Brain microvascular endothelial cell (primary cell): ENCODE measurements at regions not wholly inside any gene's neighbourhood (a gene's known extent, or its start where the extent isn't known, plus 50 kb on each side); places are given as distances from the start of the nearest gene placed in this dataset.

Source experiments
- DNase-seq: peaks from one replicate; pipeline ENCODE4 v3.0.0-alpha.2; 2020
- H3K27ac ChIP-seq: fragments of 250-450 bp; sonication (Bioruptor Pico); 2 replicates; pipeline ENCODE4 v1.5.1; 2020; ENCODE audit warnings: mild to moderate bottlenecking, moderate library complexity
- H3K27me3 ChIP-seq: fragments of 250-450 bp; sonication (Bioruptor Pico); replicated peaks from 2 replicates; pipeline ENCODE4 v1.5.1; 2020; ENCODE audit warnings: mild to moderate bottlenecking
- H3K36me3 ChIP-seq: fragments of 250-450 bp; sonication (Bioruptor Pico); replicated peaks from 2 replicates; pipeline ENCODE4 v1.5.1; 2020; ENCODE audit warnings: mild to moderate bottlenecking
- H3K4me3 ChIP-seq: 2 replicates; pipeline ENCODE4 v1.5.1; 2011; ENCODE audit warnings: low read depth, mild to moderate bottlenecking, control low read depth, low read length, moderate library complexity
- in situ Hi-C: cut with HindIII; loops from 2 replicates; pipeline ENCODE4 v1.10.0; 2017; ENCODE audit warnings: low sequenced_read_pairs, low pct_ligation_motif_present
- TF ChIP-seq, protein P1 (sequence below): IDR thresholded peaks from 2 replicates; pipeline ENCODE4 v1.5.1; 2011; ENCODE audit warnings: low read depth, mild to moderate bottlenecking, moderate library complexity, low read length, control low read depth, inconsistent platforms; ENCODE audit errors: missing control alignments

- Histone ChIP-seq H3K36me3 (no peaks in the 10 kb centered on the region), H3K27ac (no peak overlapping the region), H3K27me3 (no peaks in the 10 kb centered on the region), H3K4me3 (no peak overlapping the region)
- no peak for DNase-seq
- in situ Hi-C loops: no loop called here
- TF ChIP-seq, protein P1, sequence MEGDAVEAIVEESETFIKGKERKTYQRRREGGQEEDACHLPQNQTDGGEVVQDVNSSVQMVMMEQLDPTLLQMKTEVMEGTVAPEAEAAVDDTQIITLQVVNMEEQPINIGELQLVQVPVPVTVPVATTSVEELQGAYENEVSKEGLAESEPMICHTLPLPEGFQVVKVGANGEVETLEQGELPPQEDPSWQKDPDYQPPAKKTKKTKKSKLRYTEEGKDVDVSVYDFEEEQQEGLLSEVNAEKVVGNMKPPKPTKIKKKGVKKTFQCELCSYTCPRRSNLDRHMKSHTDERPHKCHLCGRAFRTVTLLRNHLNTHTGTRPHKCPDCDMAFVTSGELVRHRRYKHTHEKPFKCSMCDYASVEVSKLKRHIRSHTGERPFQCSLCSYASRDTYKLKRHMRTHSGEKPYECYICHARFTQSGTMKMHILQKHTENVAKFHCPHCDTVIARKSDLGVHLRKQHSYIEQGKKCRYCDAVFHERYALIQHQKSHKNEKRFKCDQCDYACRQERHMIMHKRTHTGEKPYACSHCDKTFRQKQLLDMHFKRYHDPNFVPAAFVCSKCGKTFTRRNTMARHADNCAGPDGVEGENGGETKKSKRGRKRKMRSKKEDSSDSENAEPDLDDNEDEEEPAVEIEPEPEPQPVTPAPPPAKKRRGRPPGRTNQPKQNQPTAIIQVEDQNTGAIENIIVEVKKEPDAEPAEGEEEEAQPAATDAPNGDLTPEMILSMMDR: no peak
These were observed 99.8 kb upstream of the FOXF1 start for GRCh38 chr16:86410529-86410928.

- H3K4me3 ChIP-seq: no peak overlapping the region
- H3K27me3 ChIP-seq: no peaks in the 10 kb centered on the region
- H3K27ac ChIP-seq: no peak overlapping the region
- TF ChIP-seq, protein P1: no peak
- DNase-seq: no peak
- in situ Hi-C loops: no loop called here
- H3K36me3 ChIP-seq: no peaks in the 10 kb centered on the region
These were observed 98.4 kb upstream of the FOXF1 start for GRCh38 chr16:86411897-86412296.

DNA sequence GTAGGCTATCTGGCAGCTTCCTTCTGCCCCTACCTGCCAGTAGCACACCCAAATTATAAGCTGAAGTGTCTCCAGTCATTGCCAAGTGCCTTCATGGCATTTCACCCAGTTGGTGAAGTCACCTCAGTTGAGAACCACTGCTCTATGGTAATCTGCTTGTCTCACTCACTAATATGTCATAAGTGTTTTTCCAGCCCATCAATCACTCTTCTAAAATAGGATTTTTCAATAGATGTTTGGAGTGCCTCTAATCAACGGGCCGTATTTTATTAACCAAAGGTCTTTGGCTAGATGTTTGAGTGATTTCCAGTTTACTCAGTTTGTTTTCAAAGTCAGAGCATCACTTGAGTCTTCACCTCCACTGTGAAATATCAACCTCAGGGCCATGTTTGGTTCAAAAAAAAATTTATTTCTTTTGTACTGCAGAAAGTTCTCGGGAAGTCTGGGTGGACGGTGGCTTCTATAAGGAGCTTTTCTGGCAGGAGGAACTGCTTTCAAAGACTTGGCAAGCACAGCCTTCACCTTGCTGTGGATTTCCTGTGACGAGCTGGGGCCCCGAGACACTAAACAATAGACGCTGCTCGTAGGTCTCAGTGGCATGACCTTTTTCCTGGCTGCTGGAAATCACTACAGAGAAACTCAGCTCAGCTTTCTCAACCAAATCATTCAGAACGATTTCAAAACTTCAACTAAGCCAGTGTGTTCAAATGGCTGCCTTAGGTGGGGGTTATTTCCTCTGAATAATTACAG, 95.2 kb upstream of the FOXF1 start:
- Histone ChIP-seq H3K27me3 (peaks cover 2% of the 10 kb centered on the region), H3K36me3 (no peaks in the 10 kb centered on the region), H3K27ac (no peak overlapping the region), H3K4me3 (no peak overlapping the region)
- in situ Hi-C loops: no loop called here
- TF ChIP-seq, protein P1: no peak
- no peak for DNase-seq

GRCh38 chr16:86418981-86419380, 91.3 kb upstream of the FOXF1 start:
- Histone ChIP-seq H3K27me3 (peaks cover 2% of the 10 kb centered on the region), H3K36me3 (no peaks in the 10 kb centered on the region), H3K4me3 (no peak overlapping the region), H3K27ac (no peak overlapping the region)
- TF ChIP-seq, protein P1: no peak
- in situ Hi-C loops: no loop called here
- no peak for DNase-seq

DNA sequence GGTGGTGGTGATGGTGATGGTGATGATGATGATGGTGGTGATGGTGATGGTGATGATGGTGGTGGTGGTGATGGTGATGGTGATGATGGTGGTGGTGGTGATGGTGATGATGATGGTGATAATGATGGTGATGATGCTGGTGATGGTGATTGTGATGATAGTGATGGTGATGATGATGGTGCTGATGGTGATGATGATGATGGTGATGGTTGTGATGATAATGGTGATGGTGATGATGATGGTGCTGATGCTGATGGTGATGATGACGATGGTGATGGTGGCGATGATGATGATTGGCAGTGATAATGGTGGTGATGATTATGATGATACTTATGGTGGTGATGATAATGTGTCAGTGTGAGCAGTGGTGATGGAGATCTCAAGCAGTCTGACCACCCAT, 90.8 kb upstream of the FOXF1 start:
- no peak overlapping the region for H3K4me3 ChIP-seq
- peaks cover 2% of the 10 kb centered on the region for H3K27me3 ChIP-seq
- TF ChIP-seq, protein P1: no peak
- no peak for DNase-seq
- H3K27ac ChIP-seq: no peak overlapping the region
- in situ Hi-C loops: no loop called here
- H3K36me3 ChIP-seq: no peaks in the 10 kb centered on the region

DNA sequence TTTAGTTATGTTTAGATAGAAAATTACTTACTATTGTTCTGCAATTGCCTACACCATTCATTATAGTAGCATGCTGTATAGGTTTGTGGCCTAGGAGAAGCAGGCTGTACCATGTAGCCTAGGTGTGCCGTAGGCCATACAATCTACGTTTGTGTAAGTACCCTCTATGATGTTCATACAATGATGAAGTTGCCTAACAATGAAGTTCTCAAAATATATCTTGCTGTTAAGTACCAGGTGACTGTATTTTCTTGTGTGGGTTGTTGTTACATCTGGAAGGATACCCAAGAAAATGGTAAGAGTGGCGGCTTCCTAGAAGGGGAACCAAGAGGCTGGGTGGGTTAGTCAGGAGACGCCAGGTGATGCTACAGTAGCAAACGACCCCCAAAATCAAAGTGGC, 88.3 kb upstream of the FOXF1 start:
- peaks cover 2% of the 10 kb centered on the region for H3K27me3 ChIP-seq
- no peak overlapping the region for H3K27ac ChIP-seq
- TF ChIP-seq, protein P1: no peak
- no peaks in the 10 kb centered on the region for H3K36me3 ChIP-seq
- in situ Hi-C loops: no loop called here
- no peak for DNase-seq
- no peak overlapping the region for H3K4me3 ChIP-seq
